ENCODE measurements at regions not wholly inside any gene's neighbourhood (a gene's known extent, or its start where the extent isn't known, plus 50 kb on each side); places are given as distances from the start of the nearest gene placed in this dataset.

DNA sequence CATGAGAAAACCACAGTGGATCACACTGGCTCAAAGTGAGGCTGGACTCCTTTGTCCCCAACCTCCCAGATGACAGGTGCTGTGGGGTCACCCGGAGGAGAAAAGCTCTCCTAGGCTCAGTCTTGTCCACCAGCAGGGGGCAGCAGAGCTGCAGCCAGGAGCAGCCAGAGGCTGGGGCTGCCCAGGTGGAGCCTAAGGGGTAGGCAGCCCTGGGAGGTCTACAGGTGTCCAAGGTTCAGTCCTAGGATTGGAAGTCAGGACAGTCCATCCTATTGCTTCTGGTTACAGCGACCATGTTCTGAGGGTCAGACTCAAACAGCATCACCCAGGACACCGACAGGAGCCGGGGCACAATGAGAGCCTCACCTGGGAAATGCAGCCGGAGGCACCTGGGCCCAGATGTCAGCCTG, 77.6 kb upstream of the IGLL5 start:
- Histone ChIP-seq H3K4me3 (no peak overlapping the region), H3K27me3 (no peaks in the 10 kb centered on the region), H3K36me3 (no peaks in the 10 kb centered on the region), H3K27ac (no peak overlapping the region), H3K4me1 (no peaks in the 10 kb centered on the region), H3K9me3 (no peaks in the 10 kb centered on the region)
- 50 to 59% methylated on average over 4 to 5 of the region's 5 CpGs for WGBS, 2 donors
- TF ChIP-seq, protein P1, sequence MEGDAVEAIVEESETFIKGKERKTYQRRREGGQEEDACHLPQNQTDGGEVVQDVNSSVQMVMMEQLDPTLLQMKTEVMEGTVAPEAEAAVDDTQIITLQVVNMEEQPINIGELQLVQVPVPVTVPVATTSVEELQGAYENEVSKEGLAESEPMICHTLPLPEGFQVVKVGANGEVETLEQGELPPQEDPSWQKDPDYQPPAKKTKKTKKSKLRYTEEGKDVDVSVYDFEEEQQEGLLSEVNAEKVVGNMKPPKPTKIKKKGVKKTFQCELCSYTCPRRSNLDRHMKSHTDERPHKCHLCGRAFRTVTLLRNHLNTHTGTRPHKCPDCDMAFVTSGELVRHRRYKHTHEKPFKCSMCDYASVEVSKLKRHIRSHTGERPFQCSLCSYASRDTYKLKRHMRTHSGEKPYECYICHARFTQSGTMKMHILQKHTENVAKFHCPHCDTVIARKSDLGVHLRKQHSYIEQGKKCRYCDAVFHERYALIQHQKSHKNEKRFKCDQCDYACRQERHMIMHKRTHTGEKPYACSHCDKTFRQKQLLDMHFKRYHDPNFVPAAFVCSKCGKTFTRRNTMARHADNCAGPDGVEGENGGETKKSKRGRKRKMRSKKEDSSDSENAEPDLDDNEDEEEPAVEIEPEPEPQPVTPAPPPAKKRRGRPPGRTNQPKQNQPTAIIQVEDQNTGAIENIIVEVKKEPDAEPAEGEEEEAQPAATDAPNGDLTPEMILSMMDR (IDR thresholded peaks at IDR 0.05): peak; percentile 14 to 74 (median 43)
- TF ChIP-seq POLR2A (IDR thresholded peaks at IDR 0.05): no peak
- peak in 1 of 2 donors; percentile 15 for DNase-seq (ENCODE audit: low spot score in 2 of 2)

DNA sequence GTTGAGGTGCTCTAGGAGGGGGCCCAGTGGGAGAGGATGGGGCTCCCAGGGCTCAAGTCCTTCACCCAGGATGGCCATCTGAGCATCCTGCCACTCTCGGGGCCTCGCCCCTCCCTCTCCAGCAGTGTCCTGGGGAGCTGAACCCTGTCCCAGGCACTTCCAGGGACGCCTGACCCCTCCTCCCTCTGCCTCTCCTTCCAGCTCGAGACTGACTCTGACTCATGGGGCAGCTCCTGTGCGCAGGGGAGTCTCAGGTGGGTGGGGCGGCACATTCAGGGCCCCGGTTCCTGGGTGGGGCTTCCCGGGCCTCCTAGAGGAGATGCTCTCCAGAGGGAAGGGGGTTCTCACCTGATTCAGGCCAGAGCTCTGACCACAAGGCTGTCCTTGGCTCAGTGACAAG, 77.1 kb upstream of the IGLL5 start:
- 60 to 71% methylated on average over 3 to 8 of the region's 8 CpGs for WGBS, 2 donors
- Histone ChIP-seq H3K27ac (no peak overlapping the region), H3K9me3 (no peaks in the 10 kb centered on the region), H3K36me3 (no peaks in the 10 kb centered on the region), H3K4me3 (no peak overlapping the region), H3K4me1 (no peaks in the 10 kb centered on the region), H3K27me3 (no peaks in the 10 kb centered on the region)
- DNase-seq (ENCODE audit: low spot score in 2 of 2): no peak
- TF ChIP-seq EP300 (IDR thresholded peaks at IDR 0.05): no peak
- TF ChIP-seq POLR2A (IDR thresholded peaks at IDR 0.05): no peak
- TF ChIP-seq, protein P1 (IDR thresholded peaks at IDR 0.05): no peak

DNA sequence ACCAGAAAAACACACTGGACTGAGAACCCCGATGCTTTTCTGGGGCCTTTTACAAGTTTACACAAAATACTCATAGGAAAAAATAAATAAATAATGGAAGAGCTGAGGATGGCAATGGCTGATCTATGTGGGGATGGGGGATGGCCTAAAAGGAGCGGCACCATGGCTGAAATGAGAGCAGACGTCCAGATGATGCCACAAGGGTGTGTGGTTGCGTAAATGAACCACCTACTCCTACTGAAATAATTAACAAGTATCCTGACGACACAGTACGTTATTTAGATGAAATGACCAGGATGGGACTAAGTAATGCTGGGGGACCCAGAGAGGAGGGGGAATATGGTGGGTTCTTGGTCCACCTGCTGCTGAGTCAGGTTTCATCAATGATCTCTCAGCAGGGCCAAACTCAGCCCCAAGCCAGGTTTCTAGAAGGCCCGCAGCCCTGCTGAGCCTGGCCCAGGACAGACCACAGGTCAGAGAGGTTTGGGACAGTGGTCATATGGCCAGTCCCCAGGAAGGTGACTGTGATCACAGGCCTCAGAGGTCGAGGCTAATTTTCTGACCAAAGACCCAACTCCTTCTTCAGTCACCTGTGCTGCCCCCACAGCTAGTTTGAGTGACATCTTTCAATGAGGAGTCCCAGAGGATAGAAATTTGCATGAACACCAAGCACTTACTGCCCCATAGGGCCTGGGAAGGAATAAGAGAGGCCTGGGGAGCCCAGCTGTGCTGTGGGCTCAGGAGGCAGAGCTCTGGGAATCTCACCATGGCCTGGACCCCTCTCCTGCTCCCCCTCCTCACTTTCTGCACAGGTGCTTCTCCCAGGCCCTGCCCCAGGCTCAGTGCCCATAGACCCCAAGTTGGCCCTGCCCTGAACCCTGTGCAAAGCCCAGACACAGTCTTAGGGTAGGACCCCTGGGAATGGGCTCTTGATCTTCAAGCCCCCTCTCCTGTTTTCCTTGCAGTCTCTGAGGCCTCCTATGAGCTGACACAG, 76.3 kb upstream of the IGLL5 start:
- Histone ChIP-seq H3K4me3 (no peak overlapping the region), H3K9me3 (no peaks in the 10 kb centered on the region), H3K36me3 (no peaks in the 10 kb centered on the region), H3K4me1 (no peaks in the 10 kb centered on the region), H3K27ac (no peak overlapping the region), H3K27me3 (no peaks in the 10 kb centered on the region)
- no peak for DNase-seq (ENCODE audit: low spot score in 2 of 2)
- TF ChIP-seq EP300 (IDR thresholded peaks at IDR 0.05) (no peak), POLR2A (IDR thresholded peaks at IDR 0.05) (no peak)
- TF ChIP-seq, protein P1 (IDR thresholded peaks at IDR 0.05): no peak
- WGBS, 2 donors: 83 to 85% methylated on average over 8 of the region's 8 CpGs

DNA sequence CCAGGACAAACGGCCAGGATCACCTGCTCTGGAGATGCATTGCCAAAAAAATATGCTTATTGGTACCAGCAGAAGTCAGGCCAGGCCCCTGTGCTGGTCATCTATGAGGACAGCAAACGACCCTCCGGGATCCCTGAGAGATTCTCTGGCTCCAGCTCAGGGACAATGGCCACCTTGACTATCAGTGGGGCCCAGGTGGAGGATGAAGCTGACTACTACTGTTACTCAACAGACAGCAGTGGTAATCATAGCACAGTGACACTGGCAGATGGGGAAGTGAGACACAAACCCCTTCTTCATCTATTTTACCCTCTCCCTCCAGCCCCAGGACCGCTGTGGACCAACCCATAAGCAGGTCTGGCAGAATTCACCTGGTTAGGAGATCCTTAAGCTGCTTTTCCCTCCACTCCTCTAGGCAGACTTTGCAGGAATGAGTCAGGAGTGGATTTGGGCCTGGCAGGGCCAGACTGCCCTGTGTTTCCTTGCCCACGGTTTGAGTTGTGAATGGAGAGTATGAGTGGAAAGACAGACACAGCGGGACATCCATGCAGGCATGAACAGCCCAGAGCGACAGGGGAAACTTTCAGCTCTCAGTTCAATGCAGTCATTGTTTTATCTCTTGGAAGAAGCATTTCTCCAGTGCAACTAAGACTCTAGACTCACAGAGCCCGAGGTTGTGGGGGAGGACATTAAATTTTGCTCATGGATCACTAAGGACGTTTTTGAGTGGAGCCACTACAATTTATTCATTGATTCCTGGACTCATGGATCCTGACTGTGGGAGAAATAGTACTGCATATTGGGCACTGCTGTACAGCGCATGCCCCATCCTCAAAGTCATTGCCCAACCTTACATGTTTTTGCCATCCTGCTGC, 75.3 kb upstream of the IGLL5 start:
- Histone ChIP-seq H3K4me3 (no peak overlapping the region), H3K4me1 (no peaks in the 10 kb centered on the region), H3K9me3 (no peaks in the 10 kb centered on the region), H3K36me3 (no peaks in the 10 kb centered on the region), H3K27me3 (no peaks in the 10 kb centered on the region), H3K27ac (no peak overlapping the region)
- WGBS, 2 donors: 56 to 66% methylated on average over 10 of the region's 10 CpGs
- DNase-seq (ENCODE audit: low spot score in 2 of 2): no peak
- TF ChIP-seq, protein P1 (IDR thresholded peaks at IDR 0.05): no peak
- no peak for TF ChIP-seq POLR2A (IDR thresholded peaks at IDR 0.05)
- TF ChIP-seq EP300 (IDR thresholded peaks at IDR 0.05): no peak
